ENCODE measurements at regions not wholly inside any gene's neighbourhood (a gene's known extent, or its start where the extent isn't known, plus 50 kb on each side); places are given as distances from the start of the nearest gene placed in this dataset.

GRCh38 chr3:86837871-86838270 lies 153.1 kb downstream of the VGLL3 start:
- H4K91ac ChIP-seq (ENCODE audit: insufficient read depth, low read depth, low read length): no peak overlapping the region
- no peaks in the 10 kb centered on the region for H3K4me1 ChIP-seq (ENCODE audit: control insufficient read depth, insufficient read depth, low read length)
- peak overlapping the region; percentile 56; the same call in 1 of the 2 replicates for H4K5ac ChIP-seq (ENCODE audit: low read depth, low read length)
- in situ Hi-C loops (cut with MboI; ENCODE audit: low sequenced_read_pairs) (no loop called here), dilution Hi-C loops (cut with HindIII; ENCODE audit: low sequenced_read_pairs, unreplicated experiment) (no loop called here), intact Hi-C loops (cut with micrococcal nuclease) (no loop called here)
- ChIA-PET CTCF (no interaction called here), POLR2A (ENCODE audit: unreplicated experiment) (no interaction called here)
- H3K27me3 ChIP-seq (ENCODE audit: control insufficient read depth, insufficient read depth, low read length): no peaks in the 10 kb centered on the region
- no peak for ATAC-seq (ENCODE audit: low read depth)
- H2AFZ ChIP-seq (replicated peaks; ENCODE audit: low read length, poor library complexity): no peak overlapping the region
- no peak overlapping the region for H3K4me3 ChIP-seq (ENCODE audit: insufficient read depth, low read depth, low read length)
- no peak overlapping the region for H4K8ac ChIP-seq (ENCODE audit: low read depth in 2 of 2, low read length in 2 of 2)
- no peak overlapping the region for H3K14ac ChIP-seq (replicated peaks; ENCODE audit: low read depth, low read length)
- H2AK9ac ChIP-seq (replicated peaks; ENCODE audit: low read depth, low read length, poor library complexity): no peak overlapping the region
- WGBS, 2 experiments (ENCODE audit: extremely low coverage in 2 of 2, insufficient read length in 1 of 2): no CpG with 5 or more reads among the region's 1 CpG
- no peak overlapping the region for H3K9ac ChIP-seq (ENCODE audit: low read depth, low read length)
- no peaks in the 10 kb centered on the region for H4K20me1 ChIP-seq (ENCODE audit: insufficient read depth, low read length)
- no peaks in the 10 kb centered on the region for H3K9me1 ChIP-seq (ENCODE audit: insufficient read depth, low read length)
- no peaks in the 10 kb centered on the region for H3K36me3 ChIP-seq (ENCODE audit: control insufficient read depth, insufficient read depth, low read length)
- no peak overlapping the region; the same call in 1 of the 2 replicates for H3K4me2 ChIP-seq (ENCODE audit: low read depth, low read length)
- DNase-seq: peak; percentile 27
- no peak overlapping the region for H3K27ac ChIP-seq (ENCODE audit: insufficient read depth, low read length)
- H3K18ac ChIP-seq (ENCODE audit: low read depth, low read length): peak overlapping the region; percentile 70; the same call in 1 of the 2 replicates
- H2BK120ac ChIP-seq (ENCODE audit: low read depth, low read length): no peak overlapping the region
- H2BK5ac ChIP-seq (ENCODE audit: low read depth, low read length, poor library complexity, severe bottlenecking): peak overlapping the region; percentile 41
- no peak overlapping the region for H2AK5ac ChIP-seq (ENCODE audit: low read depth, low read length)
- TF ChIP-seq RFX5 (IDR thresholded peaks at IDR 0.05; ENCODE audit: low read depth, low read length) (no peak), POLR2A (IDR thresholded peaks at IDR 0.05; ENCODE audit: low read depth, low read length) (no peak), NFE2L2 (IDR thresholded peaks at IDR 0.05; ENCODE audit: low read depth, low read length) (no peak), MAZ (IDR thresholded peaks at IDR 0.05; ENCODE audit: borderline replicate concordance, low read depth, low read length) (no peak), FOS (IDR thresholded peaks at IDR 0.05; ENCODE audit: low read depth, low read length) (no peak), SMC3 (IDR thresholded peaks at IDR 0.05; ENCODE audit: low read depth, low read length) (no peak), CEBPB (IDR thresholded peaks at IDR 0.05; ENCODE audit: low read depth, low read length) (no peak), MXI1 (IDR thresholded peaks at IDR 0.05; ENCODE audit: borderline replicate concordance, low read depth, low read length) (no peak), CHD1 (IDR thresholded peaks at IDR 0.05; ENCODE audit: low read depth, low read length) (no peak)
- no TSS peak for BruUV-seq (replicated peaks)
- no peaks in the 10 kb centered on the region for H3K79me1 ChIP-seq (ENCODE audit: low read depth in 1 of 2, low read length in 2 of 2)
- H3K4ac ChIP-seq (ENCODE audit: low read depth, low read length): no peak overlapping the region
- no peaks in the 10 kb centered on the region for H3K9me3 ChIP-seq (ENCODE audit: control insufficient read depth, insufficient read depth, low read length)
- H3K23ac ChIP-seq (ENCODE audit: low read depth, low read length): no peak overlapping the region
- H2BK15ac ChIP-seq (ENCODE audit: low read depth, low read length): no peak overlapping the region
- H3K56ac ChIP-seq (ENCODE audit: extremely low read depth, insufficient read depth, low read length): no peak overlapping the region
- H2BK20ac ChIP-seq (ENCODE audit: low read depth, low read length): no peak overlapping the region
